NCI-H526 treated with DMSO at 0.1 percent for 48 hours (cell line): ENCODE measurements at regions not wholly inside any gene's neighbourhood (a gene's known extent, or its start where the extent isn't known, plus 50 kb on each side); places are given as distances from the start of the nearest gene placed in this dataset.

ENCODE experiments used
- DNase-seq: peaks from one replicate; lab custom pipeline; 2025; lab: John Stamatoyannopoulos, UW

GRCh38 chr10:9643782-9644181 lies 1373.9 kb upstream of the CELF2 start:
- DNase-seq, result no peak

DNA sequence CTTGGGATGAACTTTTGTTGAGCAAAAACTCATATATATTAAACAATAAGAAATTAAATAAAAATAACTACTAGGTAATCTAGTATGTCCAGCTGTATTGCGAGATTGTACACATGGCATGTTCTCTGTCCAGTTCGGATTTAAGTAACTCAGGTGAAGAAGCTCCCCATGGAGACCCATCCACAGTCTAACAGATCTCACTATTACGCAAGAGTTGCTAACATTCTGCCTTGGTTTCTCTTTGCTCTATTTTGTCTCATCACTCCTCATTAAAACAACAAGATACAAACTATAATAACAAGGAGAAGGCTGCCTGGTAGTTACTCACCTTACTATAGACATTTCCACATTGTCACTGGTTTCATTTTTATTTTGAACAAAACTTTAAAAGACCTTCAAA lies 1372.3 kb upstream of the CELF2 start:
- no peak for DNase-seq

DNA sequence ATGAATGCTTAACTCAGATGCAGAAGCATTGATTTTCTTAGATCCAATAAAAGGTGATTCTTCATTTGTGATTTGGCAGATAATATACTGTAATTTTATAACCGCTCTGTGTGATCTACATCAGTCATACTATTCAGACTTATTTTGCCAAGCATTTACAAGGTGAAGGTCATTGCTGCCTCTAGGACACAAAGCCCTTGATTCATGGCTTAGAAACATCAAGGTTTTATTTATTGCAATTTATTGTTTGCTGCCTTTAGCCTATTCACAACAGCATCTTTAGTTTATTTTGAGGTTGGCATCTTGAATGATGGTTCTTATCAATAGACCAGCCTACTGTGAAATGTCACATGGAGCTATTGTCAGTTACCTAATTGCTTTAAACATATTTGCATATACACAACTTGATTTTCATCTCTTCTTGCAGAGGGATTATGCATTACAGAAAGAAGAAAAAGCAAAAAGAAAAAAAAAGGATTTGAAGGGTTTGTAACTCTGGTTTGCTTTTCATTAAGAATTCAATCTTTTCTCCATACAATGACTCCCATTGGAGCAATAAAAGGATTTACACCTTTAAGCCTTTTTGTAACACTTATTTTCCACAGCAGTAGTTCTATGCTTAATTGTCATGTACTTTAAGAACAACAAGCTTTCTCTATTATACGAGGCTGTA lies 1371.6 kb upstream of the CELF2 start:
- no peak for DNase-seq

DNA sequence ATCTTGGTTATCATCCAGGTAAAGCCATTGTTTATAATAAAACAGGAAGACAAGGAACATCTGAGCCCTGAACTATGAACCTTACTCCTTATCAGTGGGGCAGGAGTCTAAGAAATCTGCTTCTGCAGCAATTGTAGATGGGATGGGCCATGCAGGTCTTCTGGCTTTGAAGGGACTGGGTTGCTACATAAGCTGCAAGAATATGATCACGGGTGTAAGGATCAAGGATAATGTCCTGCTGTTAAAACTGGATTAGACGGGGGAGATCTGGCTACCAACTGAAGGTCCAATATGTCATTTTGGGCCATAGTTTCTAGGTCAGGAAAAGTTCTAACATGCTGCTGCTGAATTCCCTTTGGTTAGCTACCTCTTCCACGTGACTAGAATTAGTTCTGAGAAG lies 1363.4 kb upstream of the CELF2 start:
- no peak for DNase-seq

- no peak for DNase-seq
Observed at GRCh38 chr10:9656386-9656785, 1361.3 kb upstream of the CELF2 start.

DNA sequence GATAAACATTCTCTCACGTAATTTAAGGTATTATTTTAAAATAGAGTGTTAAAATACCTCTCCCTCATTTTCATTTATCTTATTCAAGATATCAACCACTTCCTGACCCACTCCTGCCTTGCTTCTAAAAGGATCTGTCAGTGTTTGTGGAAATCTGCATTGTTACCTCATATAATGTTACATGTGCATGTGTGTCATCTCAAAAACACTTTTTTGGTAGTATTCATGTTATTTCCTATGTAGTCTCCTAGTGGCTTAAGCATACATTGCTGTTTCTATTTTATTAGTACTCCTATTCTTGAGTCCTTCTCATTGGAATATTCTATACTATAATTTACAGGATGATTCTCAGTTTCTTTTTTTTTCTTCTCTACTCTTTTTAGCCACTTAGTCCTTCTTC lies 1360.7 kb upstream of the CELF2 start:
- no peak for DNase-seq

- no peak for DNase-seq
Observed at GRCh38 chr10:9657530-9657929, 1360.1 kb upstream of the CELF2 start.

- no peak for DNase-seq
Observed at GRCh38 chr10:9668411-9668810, 1349.3 kb upstream of the CELF2 start.

DNA sequence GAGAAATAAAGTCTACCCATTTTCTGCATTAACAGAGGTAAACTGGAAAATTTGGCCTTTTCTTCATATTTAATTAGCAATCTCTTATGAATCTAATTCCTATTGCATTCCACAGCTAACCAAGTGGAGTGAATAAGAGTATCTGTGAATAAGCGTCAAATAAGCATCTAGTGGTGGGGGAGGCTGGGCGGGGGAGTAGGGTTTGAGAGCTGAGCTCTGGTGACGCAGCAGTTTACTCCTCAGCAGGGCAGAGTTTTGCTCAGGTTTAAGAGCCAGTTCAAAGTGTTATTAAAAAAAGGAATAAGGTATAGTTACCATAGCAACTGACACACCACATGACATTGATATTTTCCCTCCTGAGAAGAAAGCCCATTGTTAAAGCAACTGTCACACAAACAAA lies 1346.8 kb upstream of the CELF2 start:
- no peak for DNase-seq

- no peak for DNase-seq
Observed at GRCh38 chr10:9681655-9682054, 1336.0 kb upstream of the CELF2 start.

GRCh38 chr10:9682802-9683201 lies 1334.9 kb upstream of the CELF2 start:
- DNase-seq, result no peak

- DNase-seq, result no peak
Observed at GRCh38 chr10:9684186-9684585, 1333.5 kb upstream of the CELF2 start.

DNA sequence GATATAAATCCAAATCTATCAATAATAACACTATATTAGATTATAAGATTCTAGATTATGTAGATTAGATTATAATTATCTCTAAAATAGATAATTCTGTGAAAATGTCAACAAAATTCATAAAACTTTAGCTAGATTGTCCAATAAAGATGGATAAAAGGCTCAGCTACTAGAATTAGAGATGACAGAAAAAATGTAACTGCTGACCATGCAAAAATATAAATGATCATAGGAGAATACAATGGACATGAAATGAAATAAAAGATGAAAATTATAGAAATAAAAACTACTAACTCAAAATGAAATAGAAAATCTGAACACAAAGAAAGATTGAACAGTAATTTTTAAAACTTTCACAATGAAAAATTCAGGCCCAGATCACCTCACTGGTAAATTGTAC lies 1332.1 kb upstream of the CELF2 start:
- DNase-seq, result no peak

- DNase-seq, result no peak
Observed at GRCh38 chr10:9688711-9689110, 1329.0 kb upstream of the CELF2 start.

GRCh38 chr10:9707216-9707615 lies 1310.5 kb upstream of the CELF2 start:
- no peak for DNase-seq

- DNase-seq, result no peak
Observed at GRCh38 chr10:9709849-9710248, 1307.8 kb upstream of the CELF2 start.

DNA sequence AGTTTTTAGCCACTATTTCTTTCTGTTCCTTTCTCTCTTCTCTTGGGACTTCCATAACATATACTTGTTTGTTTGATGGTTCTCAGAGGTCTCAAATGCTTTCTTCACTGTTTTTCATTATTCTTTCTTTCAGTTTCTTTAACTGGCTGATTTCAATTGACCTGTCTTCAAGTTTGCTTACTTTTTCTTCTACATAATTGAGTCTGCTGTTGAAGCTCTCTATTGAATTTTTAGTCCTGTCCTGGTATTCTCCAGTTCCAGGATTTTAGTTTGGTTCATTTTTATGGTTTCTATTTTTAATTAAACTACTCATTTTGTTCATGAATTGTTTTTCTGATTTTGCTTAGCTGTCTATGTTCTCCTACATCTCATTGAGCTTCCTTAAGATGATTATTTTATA lies 1305.3 kb upstream of the CELF2 start:
- DNase-seq, result no peak

GRCh38 chr10:9719246-9719645 lies 1298.4 kb upstream of the CELF2 start:
- DNase-seq, result no peak

DNA sequence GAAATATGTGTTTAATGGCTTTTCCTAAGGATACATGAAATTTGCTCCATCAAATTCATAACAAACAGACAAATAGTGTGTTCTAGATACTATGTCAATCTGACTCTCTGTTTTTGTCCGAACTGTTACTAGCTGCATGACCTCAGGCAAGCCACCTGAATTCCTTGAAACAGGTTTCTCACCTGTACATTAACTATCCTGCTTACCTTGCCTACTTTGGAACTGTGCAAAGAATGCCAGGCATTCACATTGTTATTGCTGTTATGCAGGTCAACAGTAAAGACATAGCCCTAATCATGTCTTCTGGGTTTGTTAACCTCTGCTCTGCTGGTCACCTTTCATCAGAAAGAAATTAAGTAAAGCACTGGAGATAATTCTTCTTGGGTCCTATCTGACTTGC lies 1283.9 kb upstream of the CELF2 start:
- DNase-seq, result no peak

- DNase-seq, result no peak
Observed at GRCh38 chr10:9734218-9734617, 1283.5 kb upstream of the CELF2 start.

GRCh38 chr10:9735731-9736130 lies 1281.9 kb upstream of the CELF2 start:
- DNase-seq, result no peak

DNA sequence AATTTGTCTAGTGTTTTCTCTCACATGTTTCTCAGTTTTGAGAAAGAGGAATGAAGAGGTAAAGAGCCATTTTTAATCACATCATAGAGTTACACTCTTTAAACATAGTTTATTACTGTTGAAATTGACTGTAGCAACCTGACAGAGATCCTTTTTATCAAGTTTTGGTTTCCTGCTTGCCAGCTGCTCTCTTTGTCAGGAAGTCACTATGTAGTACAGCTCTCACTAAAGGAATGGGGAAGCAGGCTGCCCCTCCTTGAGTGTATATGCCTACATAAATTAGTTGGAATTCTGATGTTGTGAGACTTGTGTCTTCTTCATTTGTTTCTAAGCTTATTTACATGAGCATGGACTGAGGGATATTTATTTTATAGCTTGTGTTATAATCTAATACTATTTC lies 1274.0 kb upstream of the CELF2 start:
- no peak for DNase-seq

- no peak for DNase-seq
Observed at GRCh38 chr10:9745158-9745557, 1272.5 kb upstream of the CELF2 start.

GRCh38 chr10:9757176-9757575 lies 1260.5 kb upstream of the CELF2 start:
- DNase-seq, result no peak

DNA sequence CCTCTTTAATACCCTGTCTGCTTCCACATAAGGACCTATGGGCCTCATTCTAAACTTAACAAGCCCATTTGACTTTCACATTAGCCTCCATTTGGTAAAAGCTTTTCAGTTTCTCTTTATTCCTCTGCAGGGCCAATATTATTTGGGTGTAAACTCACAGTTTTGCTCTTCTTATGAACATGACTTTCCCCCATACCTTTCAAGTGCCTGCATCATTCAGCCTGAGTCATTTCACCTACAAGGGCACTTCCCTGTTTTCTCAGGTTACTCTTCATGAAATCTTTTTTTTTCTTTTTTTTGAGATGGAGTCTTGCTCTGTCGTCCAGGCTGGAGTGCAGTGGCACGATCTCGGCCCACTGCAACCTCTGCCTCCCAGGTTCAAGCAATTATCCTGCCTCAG lies 1258.1 kb upstream of the CELF2 start:
- no peak for DNase-seq
